ENCODE measurements at regions not wholly inside any gene's neighbourhood (a gene's known extent, or its start where the extent isn't known, plus 50 kb on each side); places are given as distances from the start of the nearest gene placed in this dataset.

- TF ChIP-seq CTCF (IDR thresholded peaks at IDR 0.05) (no peak), POLR2A (IDR thresholded peaks at IDR 0.05) (no peak)
Measured at GRCh38 chr3:78035131-78035641, 995.3 kb downstream of the ROBO2 start.

Measured in vagina (tissue), 2 donors.